GM18868 (cell line): ENCODE measurements at regions not wholly inside any gene's neighbourhood (a gene's known extent, or its start where the extent isn't known, plus 50 kb on each side); places are given as distances from the start of the nearest gene placed in this dataset.

Experiments
- ATAC-seq: cut with Tn5 transposase; IDR thresholded peaks from one replicate; pipeline ENCODE4 v1.9.1; 2021; ENCODE audit warnings: mild to moderate bottlenecking, moderate library complexity; ENCODE audit not compliant: unreplicated experiment

- no peak for ATAC-seq
These were observed 531.9 kb downstream of the QKI start for GRCh38 chr6:163946437-163946836.

- no peak for ATAC-seq
These were observed 531.3 kb downstream of the QKI start for GRCh38 chr6:163945808-163946207.

- no peak for ATAC-seq
These were observed 530.4 kb downstream of the QKI start for GRCh38 chr6:163944897-163945296.

- no peak for ATAC-seq
These were observed 529.3 kb downstream of the QKI start for GRCh38 chr6:163943607-163944385.

GRCh38 chr6:163942790-163943189 is 528.3 kb downstream of the QKI start:
- ATAC-seq, result no peak

GRCh38 chr6:163941624-163941976 is 527.1 kb downstream of the QKI start:
- ATAC-seq, result no peak

GRCh38 chr6:163940705-163941623 is 526.4 kb downstream of the QKI start:
- ATAC-seq, result no peak

GRCh38 chr6:163937071-163937470 is 522.6 kb downstream of the QKI start:
- ATAC-seq, result no peak

GRCh38 chr6:163935158-163935762 is 520.7 kb downstream of the QKI start:
- ATAC-seq, result no peak

GRCh38 chr6:163930012-163930411 is 515.5 kb downstream of the QKI start:
- no peak for ATAC-seq

GRCh38 chr6:163929538-163929937 is 515.0 kb downstream of the QKI start:
- no peak for ATAC-seq

- no peak for ATAC-seq
These were observed 512.1 kb downstream of the QKI start for GRCh38 chr6:163926642-163927041.

GRCh38 chr6:163925839-163926238 is 511.3 kb downstream of the QKI start:
- ATAC-seq, result no peak

- no peak for ATAC-seq
These were observed 509.3 kb downstream of the QKI start for GRCh38 chr6:163923658-163924411.

- no peak for ATAC-seq
These were observed 508.0 kb downstream of the QKI start for GRCh38 chr6:163922562-163922961.

- ATAC-seq, result no peak
These were observed 505.1 kb downstream of the QKI start for GRCh38 chr6:163919652-163920051.

- ATAC-seq, result no peak
These were observed 502.0 kb downstream of the QKI start for GRCh38 chr6:163916315-163917081.

GRCh38 chr6:163915131-163915530 is 500.6 kb downstream of the QKI start:
- no peak for ATAC-seq

GRCh38 chr6:163913045-163913444 is 498.5 kb downstream of the QKI start:
- no peak for ATAC-seq

GRCh38 chr6:163906006-163906710 is 491.6 kb downstream of the QKI start:
- ATAC-seq, result no peak
